GM23338 (cell line): ENCODE measurements at regions not wholly inside any gene's neighbourhood (a gene's known extent, or its start where the extent isn't known, plus 50 kb on each side); places are given as distances from the start of the nearest gene placed in this dataset.
A peak's percentile ranks its signal among the peaks of the same experiment; 100 is the strongest.

Source experiments
- ATAC-seq: fragments of 200-7000 bp; cut with Tn5 transposase; 3 replicates; pipeline ENCODE4 v1.9.1; 2020
- DNase-seq: peaks from one replicate; pipeline ENCODE4 v3.0.0-alpha.2; 2015; ENCODE audit warnings: low spot score
- H2AFZ ChIP-seq: fragments of 200-600 bp; sonication (generic); 2 replicates; pipeline ENCODE4 v1.8.0; 2016; ENCODE audit warnings: antibody characterized with exemption, mild to moderate bottlenecking, moderate library complexity
- H3F3A ChIP-seq: fragments of 200-600 bp; sonication (generic); replicated peaks from 2 replicates; pipeline ENCODE4 v1.8.0; 2017; ENCODE audit warnings: antibody characterized with exemption, mixed run types, low read depth
- H3K27ac ChIP-seq: fragments of 200-600 bp; sonication (generic); 2 replicates; pipeline ENCODE4 v1.6.1; 2016; ENCODE audit warnings: low read depth
- H3K27me3 ChIP-seq: fragments of 200-600 bp; sonication (generic); 2 replicates; pipeline ENCODE4 v1.8.0; 2016; ENCODE audit warnings: mild to moderate bottlenecking, mixed run types, moderate library complexity; ENCODE audit not compliant: insufficient read depth
- H3K36me3 ChIP-seq: fragments of 200-600 bp; sonication (generic); 2 replicates; pipeline ENCODE4 v1.8.0; 2016; ENCODE audit warnings: mild to moderate bottlenecking; ENCODE audit not compliant: insufficient read depth
- H3K4me1 ChIP-seq: fragments of 200-600 bp; sonication (generic); 2 replicates; pipeline ENCODE4 v1.8.0; 2016; ENCODE audit warnings: mild to moderate bottlenecking, moderate library complexity; ENCODE audit not compliant: insufficient read depth
- H3K4me2 ChIP-seq: fragments of 200-600 bp; sonication (generic); 2 replicates; pipeline ENCODE4 v1.7.1; 2017; ENCODE audit warnings: mixed run types
- H3K4me3 ChIP-seq: fragments of 200-600 bp; sonication (generic); 2 replicates; pipeline ENCODE4 v1.6.1; 2016; ENCODE audit warnings: mixed run types
- H3K79me2 ChIP-seq: fragments of 200-600 bp; sonication (generic); replicated peaks from 2 replicates; pipeline ENCODE4 v1.8.0; 2017; ENCODE audit warnings: mild to moderate bottlenecking; ENCODE audit not compliant: insufficient read depth
- H3K9me2 ChIP-seq: fragments of 200-600 bp; sonication (generic); 2 replicates; pipeline ENCODE4 v1.8.0; 2017; ENCODE audit not compliant: insufficient read depth
- H4K20me1 ChIP-seq: fragments of 200-600 bp; sonication (generic); replicated peaks from 2 replicates; pipeline ENCODE4 v1.8.0; 2017; ENCODE audit warnings: mild to moderate bottlenecking; ENCODE audit not compliant: insufficient read depth
- H3K27ac Mint-ChIP-seq: 2 replicates; pipeline ENCODE4 v1.8.0; 2020; ENCODE audit warnings: inconsistent platforms, mild to moderate bottlenecking, moderate library complexity, mixed read lengths
- H3K27me3 Mint-ChIP-seq: 3 replicates; pipeline ENCODE4 v1.8.0; 2022; ENCODE audit warnings: low read depth, mild to moderate bottlenecking, moderate library complexity, mixed read lengths, inconsistent platforms; ENCODE audit not compliant: insufficient read depth, poor library complexity
- H3K36me3 Mint-ChIP-seq: 3 replicates; pipeline ENCODE4 v1.8.0; 2021; ENCODE audit warnings: low read depth, mild to moderate bottlenecking, inconsistent platforms, moderate library complexity, mixed read lengths
- H3K4me1 Mint-ChIP-seq: 3 replicates; pipeline ENCODE4 v1.8.0; 2020; ENCODE audit warnings: mild to moderate bottlenecking, inconsistent platforms, mixed read lengths
- H3K4me3 Mint-ChIP-seq: 3 replicates; pipeline ENCODE4 v1.8.0; 2021; ENCODE audit warnings: moderate library complexity, mild to moderate bottlenecking, inconsistent platforms, mixed read lengths
- H3K9me3 Mint-ChIP-seq: 3 replicates; pipeline ENCODE4 v1.8.0; 2020; ENCODE audit warnings: moderate library complexity, mild to moderate bottlenecking, inconsistent platforms, mixed read lengths
- CREB1 ChIP-seq: fragments of 250-450 bp; sonication (Bioruptor Pico); IDR thresholded peaks from 2 replicates; pipeline ENCODE4 v1.5.0; 2020; ENCODE audit warnings: low read depth, mild to moderate bottlenecking, moderate library complexity
- CTCF ChIP-seq, 2 experiments: fragments of 200-600 bp in 1 of 2; sonication (generic) in 1 of 2; conservative IDR thresholded peaks; 2 replicates each; pipeline versions ENCODE4 v1.5.1 to v1.6.1; 2016 to 2017; ENCODE audit warnings: antibody characterized with exemption in 2 of 2, low read depth in 2 of 2, mild to moderate bottlenecking in 2 of 2, moderate library complexity in 1 of 2
- POLR2AphosphoS5 ChIP-seq: IDR thresholded peaks from 2 replicates; pipeline ENCODE4 v1.6.1; 2016; ENCODE audit warnings: antibody characterized with exemption, low read depth
- REST ChIP-seq: IDR thresholded peaks from one replicate; pipeline ENCODE4 v1.6.1; 2018; ENCODE audit warnings: antibody characterized with exemption; ENCODE audit not compliant: unreplicated experiment
- ZNF114 ChIP-seq: fragments of 250-450 bp; sonication (Bioruptor Pico); IDR thresholded peaks from 2 replicates; pipeline ENCODE4 v1.5.0; 2020; ENCODE audit warnings: mild to moderate bottlenecking, moderate library complexity
- ZNF331 ChIP-seq: fragments of 250-450 bp; sonication (Bioruptor Pico); IDR thresholded peaks from 2 replicates; pipeline ENCODE4 v1.5.0; 2020; ENCODE audit warnings: low read depth, mild to moderate bottlenecking, moderate library complexity

GRCh38 chr3:40615110-40615915, 90.6 kb downstream of the ZNF621 start:
- Histone ChIP-seq H3F3A (no peaks in the 10 kb centered on the region), H4K20me1 (no peaks in the 10 kb centered on the region), H3K4me3 (peak overlapping the region; percentile 50), H3K79me2 (no peaks in the 10 kb centered on the region), H3K4me2 (peak overlapping the region; percentile 80), H3K9me2 (0 out of 2 replicates have a peak, but pooled peaks cover 5% of the 10 kb centered on the region), H2AFZ (peak overlapping the region; percentile 84), H3K27ac (0 out of 2 replicates have a peak overlapping the region, but pooled peaks have one; percentile 68), H3K27me3 (no peaks in the 10 kb centered on the region), H3K36me3 (no peaks in the 10 kb centered on the region), H3K4me1 (peaks cover 45% of the 10 kb centered on the region)
- peaks cover 59% of the 10 kb centered on the region for H3K4me1 Mint-ChIP-seq
- H3K4me3 Mint-ChIP-seq, result peak overlapping the region; percentile 63
- no peaks in the 10 kb centered on the region for H3K36me3 Mint-ChIP-seq
- ATAC-seq (peak; percentile 94), DNase-seq (peak; percentile 90)
- H3K9me3 Mint-ChIP-seq, result peaks cover 2% of the 10 kb centered on the region; the same call in 1 of the 3 replicates
- TF ChIP-seq CTCF (conservative IDR thresholded peaks at IDR 0.05; ENCODE audit: low read depth in 2 of 2), result no peak
- TF ChIP-seq CREB1 (CRISPR knock-in tag), result peak; percentile 59; the same call in 1 of the 2 replicates
- peak overlapping the region; percentile 95 for H3K27ac Mint-ChIP-seq
- H3K27me3 Mint-ChIP-seq, result peaks cover 22% of the 10 kb centered on the region

GRCh38 chr3:40615918-40616819, 91.4 kb downstream of the ZNF621 start:
- ATAC-seq (peak; percentile 49), DNase-seq (peak; percentile 44)
- H3K4me1 Mint-ChIP-seq, result peaks cover 59% of the 10 kb centered on the region
- H3F3A ChIP-seq, result no peaks in the 10 kb centered on the region
- peak overlapping the region; percentile 50 for H3K4me3 ChIP-seq
- no peaks in the 10 kb centered on the region for H3K79me2 ChIP-seq
- peak overlapping the region; percentile 63 for H3K4me3 Mint-ChIP-seq
- no peaks in the 10 kb centered on the region for H4K20me1 ChIP-seq
- 0 out of 2 replicates have a peak, but pooled peaks cover 5% of the 10 kb centered on the region for H3K9me2 ChIP-seq
- TF ChIP-seq REST, result no peak
- no peak for TF ChIP-seq ZNF114 (CRISPR knock-in tag)
- TF ChIP-seq ZNF331 (CRISPR knock-in tag), result no peak
- no peak for TF ChIP-seq POLR2AphosphoS5
- no peak for TF ChIP-seq CREB1 (CRISPR knock-in tag)
- H3K27ac Mint-ChIP-seq, result peak overlapping the region; percentile 95; the same call in 1 of the 2 replicates
- H3K4me2 ChIP-seq, result peak overlapping the region; percentile 80
- peak overlapping the region; percentile 80 for H2AFZ ChIP-seq
- H3K36me3 ChIP-seq, result no peaks in the 10 kb centered on the region
- no peaks in the 10 kb centered on the region for H3K36me3 Mint-ChIP-seq
- peaks cover 2% of the 10 kb centered on the region; the same call in 1 of the 3 replicates for H3K9me3 Mint-ChIP-seq
- no peak overlapping the region for H3K27ac ChIP-seq
- peaks cover 22% of the 10 kb centered on the region for H3K27me3 Mint-ChIP-seq
- H3K27me3 ChIP-seq, result no peaks in the 10 kb centered on the region
- peaks cover 44% of the 10 kb centered on the region for H3K4me1 ChIP-seq
